Esophagus squamous epithelium (tissue), 5 donors: ENCODE measurements at regions not wholly inside any gene's neighbourhood (a gene's known extent, or its start where the extent isn't known, plus 50 kb on each side); places are given as distances from the start of the nearest gene placed in this dataset.

ENCODE experiments used
- DNase-seq: peaks from one replicate; lab custom pipeline; 2025; lab: John Stamatoyannopoulos, UW
- H3K27ac ChIP-seq, 4 donors: fragments of 200-600 bp; sonication (generic); one replicate each; pipeline ENCODE4 v1.5.1; 2016 to 2019; ENCODE audit warnings: mild to moderate bottlenecking in 1 of 4
- H3K27me3 ChIP-seq, 4 donors: fragments of 200-600 bp; sonication (generic); 1 replicate in 3 of 4; 2 replicates in 1 of 4; pipeline versions ENCODE4 v1.5.1 to v1.6.0; 2017 to 2021; ENCODE audit warnings: antibody characterized with exemption in 1 of 4
- H3K36me3 ChIP-seq, 3 donors: fragments of 200-600 bp; sonication (generic); one replicate each; pipeline ENCODE4 v1.5.1; 2016 to 2019
- H3K4me1 ChIP-seq, 3 donors: fragments of 200-600 bp; sonication (generic); one replicate each; pipeline ENCODE4 v1.5.1; 2017 to 2019
- H3K4me3 ChIP-seq, 4 donors: fragments of 200-600 bp; sonication (generic); 1 replicate in 3 of 4; 2 replicates in 1 of 4; pipeline ENCODE4 v1.5.1; 2016 to 2019; ENCODE audit warnings: mild to moderate bottlenecking in 2 of 4, moderate library complexity in 1 of 4
- H3K9me3 ChIP-seq, 3 donors: fragments of 200-600 bp; sonication (generic); one replicate each; pipeline ENCODE4 v1.5.1; 2016 to 2019
- POLR2A ChIP-seq, 4 donors: fragments of 450-650 bp; IDR thresholded peaks; one replicate each; pipeline ENCODE4 v1.6.1; 2017; ENCODE audit warnings: antibody characterized with exemption in 4 of 4, mild to moderate bottlenecking in 4 of 4, moderate library complexity in 3 of 4
- WGBS, 2 donors: methylation state at CpG; one replicate each; pipeline ENCODE4 v1.1.5; 2018; 5-methylcytosine and 5-hydroxymethylcytosine counted together
- intact Hi-C: fragments of 100-400 bp; cut with DNase I; formaldehyde crosslinking; loops from one replicate; pipeline ENCODE4 v1.15.0; 2022
- TF ChIP-seq, protein P1 (sequence below), 6 experiments: fragments of 450-650 bp in 4 of 6; fragments of 200-600 bp in 2 of 6; sonication (generic) in 2 of 6; IDR thresholded peaks; one replicate each; pipeline ENCODE4 v1.5.1; 2016 to 2019; ENCODE audit warnings: antibody characterized with exemption in 6 of 6, mild to moderate bottlenecking in 4 of 6, moderate library complexity in 4 of 6
- donor health status: DM: yes; HTN: yes; CAD: no.

DNA sequence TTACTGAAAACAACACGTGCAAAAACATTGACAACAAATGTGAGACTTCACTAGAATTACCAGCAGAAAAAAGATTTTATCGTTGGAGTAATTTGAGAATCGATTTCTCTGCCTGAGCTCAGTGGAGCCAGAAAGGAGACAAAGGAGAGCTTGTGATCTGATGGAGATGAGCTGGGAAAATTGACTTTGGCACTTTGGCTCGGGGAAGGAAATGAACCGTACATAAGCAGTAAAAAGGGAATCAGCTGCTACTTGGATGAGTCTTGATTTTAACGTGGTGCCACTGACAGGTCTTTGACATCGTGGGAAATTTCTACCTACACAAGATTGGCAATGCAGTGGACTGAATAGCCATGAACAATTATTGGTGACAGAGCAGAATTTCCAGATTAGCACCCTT is 244.7 kb upstream of the RPS23 start:
- Histone ChIP-seq H3K9me3 (no peaks in the 10 kb centered on the region), H3K4me1 (no peaks in the 10 kb centered on the region), H3K27me3 (no peaks in the 10 kb centered on the region), H3K36me3 (no peaks in the 10 kb centered on the region), H3K27ac (no peak overlapping the region), H3K4me3 (no peak overlapping the region)
- no peak for DNase-seq
- TF ChIP-seq, protein P1, sequence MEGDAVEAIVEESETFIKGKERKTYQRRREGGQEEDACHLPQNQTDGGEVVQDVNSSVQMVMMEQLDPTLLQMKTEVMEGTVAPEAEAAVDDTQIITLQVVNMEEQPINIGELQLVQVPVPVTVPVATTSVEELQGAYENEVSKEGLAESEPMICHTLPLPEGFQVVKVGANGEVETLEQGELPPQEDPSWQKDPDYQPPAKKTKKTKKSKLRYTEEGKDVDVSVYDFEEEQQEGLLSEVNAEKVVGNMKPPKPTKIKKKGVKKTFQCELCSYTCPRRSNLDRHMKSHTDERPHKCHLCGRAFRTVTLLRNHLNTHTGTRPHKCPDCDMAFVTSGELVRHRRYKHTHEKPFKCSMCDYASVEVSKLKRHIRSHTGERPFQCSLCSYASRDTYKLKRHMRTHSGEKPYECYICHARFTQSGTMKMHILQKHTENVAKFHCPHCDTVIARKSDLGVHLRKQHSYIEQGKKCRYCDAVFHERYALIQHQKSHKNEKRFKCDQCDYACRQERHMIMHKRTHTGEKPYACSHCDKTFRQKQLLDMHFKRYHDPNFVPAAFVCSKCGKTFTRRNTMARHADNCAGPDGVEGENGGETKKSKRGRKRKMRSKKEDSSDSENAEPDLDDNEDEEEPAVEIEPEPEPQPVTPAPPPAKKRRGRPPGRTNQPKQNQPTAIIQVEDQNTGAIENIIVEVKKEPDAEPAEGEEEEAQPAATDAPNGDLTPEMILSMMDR (IDR thresholded peaks at IDR 0.05): no peak
- intact Hi-C loops: no loop called here
- WGBS, 2 donors: 67 to 81% methylated on average over 7 of the region's 7 CpGs

DNA sequence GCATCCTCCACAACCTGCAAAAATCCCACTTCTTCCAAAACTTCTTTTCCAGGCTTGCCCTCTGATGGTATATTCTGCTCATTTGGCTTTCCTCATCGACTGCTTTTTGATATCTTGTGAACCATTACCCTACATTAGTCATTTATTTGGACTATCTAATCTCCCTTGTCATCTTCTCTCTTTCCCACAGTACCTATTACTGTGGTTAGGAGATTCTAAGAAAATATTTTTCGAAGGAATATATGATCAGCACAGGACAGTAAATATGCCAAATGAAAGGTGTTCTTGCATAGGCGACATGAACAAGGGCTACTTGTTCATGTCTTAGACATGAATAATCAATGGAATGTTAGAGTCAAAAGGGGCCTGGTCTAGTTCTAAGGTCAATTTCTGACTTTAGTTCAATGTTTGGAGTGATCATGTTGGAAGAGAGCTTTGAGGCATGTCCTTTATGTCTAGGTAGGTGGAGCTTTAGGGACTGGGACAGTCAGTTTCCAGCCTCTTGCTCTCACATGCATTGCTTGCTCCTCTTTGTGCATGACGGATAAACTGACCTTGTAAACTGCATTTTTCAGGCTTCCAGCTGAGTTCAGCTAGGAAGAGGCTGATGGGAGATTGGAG is 243.4 kb upstream of the RPS23 start:
- Histone ChIP-seq H3K4me1 (no peaks in the 10 kb centered on the region), H3K9me3 (no peaks in the 10 kb centered on the region), H3K27me3 (no peaks in the 10 kb centered on the region), H3K36me3 (no peaks in the 10 kb centered on the region), H3K27ac (no peak overlapping the region), H3K4me3 (no peak overlapping the region)
- intact Hi-C loops: no loop called here
- no peak for DNase-seq
- WGBS, 2 donors: 78 to 79% methylated on average over 4 of the region's 4 CpGs
- TF ChIP-seq, protein P1 (IDR thresholded peaks at IDR 0.05): no peak
- no peak for TF ChIP-seq POLR2A (IDR thresholded peaks at IDR 0.05)

DNA sequence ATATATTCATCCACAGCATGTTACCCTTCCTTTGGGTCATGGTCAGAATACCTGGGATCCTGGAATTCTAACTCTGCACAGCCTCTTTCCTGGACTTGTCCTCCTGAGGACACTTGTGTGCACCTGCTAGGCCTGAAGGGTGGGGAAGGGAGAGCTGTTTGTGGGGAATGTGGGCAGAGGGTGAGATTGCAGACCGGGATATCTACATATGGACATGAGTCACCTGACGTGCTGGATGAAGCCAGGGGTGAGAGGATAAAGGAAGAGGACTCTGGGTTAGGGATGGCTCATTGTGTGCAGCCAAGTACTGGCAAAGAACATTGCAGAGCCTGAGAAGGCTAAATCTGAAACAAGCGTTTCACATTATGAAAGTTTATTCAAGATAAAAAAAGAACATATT is 241.4 kb upstream of the RPS23 start:
- DNase-seq: no peak
- Histone ChIP-seq H3K4me1 (no peaks in the 10 kb centered on the region), H3K27ac (no peak overlapping the region), H3K9me3 (no peaks in the 10 kb centered on the region), H3K36me3 (no peaks in the 10 kb centered on the region), H3K27me3 (no peaks in the 10 kb centered on the region), H3K4me3 (no peak overlapping the region)
- 75 to 82% methylated on average over 3 of the region's 3 CpGs for WGBS, 2 donors
- TF ChIP-seq, protein P1 (IDR thresholded peaks at IDR 0.05): no peak
- no peak for TF ChIP-seq POLR2A (IDR thresholded peaks at IDR 0.05)
- intact Hi-C loops: no loop called here

DNA sequence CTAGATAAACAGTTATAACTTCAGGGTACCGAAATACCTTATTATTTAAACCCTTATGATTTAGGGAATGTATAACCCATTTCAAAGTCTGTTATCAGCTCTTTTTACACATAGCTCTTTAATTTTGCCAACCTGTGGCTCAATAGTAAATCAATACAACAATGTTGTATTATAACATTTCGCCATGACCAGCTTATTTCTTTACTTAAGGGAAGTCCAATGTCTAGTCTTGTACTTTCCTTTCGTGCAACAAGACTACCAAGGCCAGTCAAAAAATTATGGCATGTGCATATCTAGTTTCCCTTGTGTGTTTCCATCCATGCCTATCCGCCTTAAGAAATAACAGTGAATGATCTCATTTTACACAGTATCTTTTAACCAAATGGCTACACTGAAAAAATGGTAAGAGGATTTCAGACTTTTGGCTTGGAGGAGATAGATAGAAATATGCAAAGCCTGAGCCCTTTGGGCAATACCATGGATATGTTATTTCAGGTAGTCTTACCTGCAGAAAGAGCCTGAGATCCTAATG is 239.5 kb upstream of the RPS23 start:
- no peak for DNase-seq
- WGBS, 2 donors: 74 to 77% methylated on average over 4 of the region's 4 CpGs
- TF ChIP-seq, protein P1 (IDR thresholded peaks at IDR 0.05): no peak
- no peak for TF ChIP-seq POLR2A (IDR thresholded peaks at IDR 0.05)

DNA sequence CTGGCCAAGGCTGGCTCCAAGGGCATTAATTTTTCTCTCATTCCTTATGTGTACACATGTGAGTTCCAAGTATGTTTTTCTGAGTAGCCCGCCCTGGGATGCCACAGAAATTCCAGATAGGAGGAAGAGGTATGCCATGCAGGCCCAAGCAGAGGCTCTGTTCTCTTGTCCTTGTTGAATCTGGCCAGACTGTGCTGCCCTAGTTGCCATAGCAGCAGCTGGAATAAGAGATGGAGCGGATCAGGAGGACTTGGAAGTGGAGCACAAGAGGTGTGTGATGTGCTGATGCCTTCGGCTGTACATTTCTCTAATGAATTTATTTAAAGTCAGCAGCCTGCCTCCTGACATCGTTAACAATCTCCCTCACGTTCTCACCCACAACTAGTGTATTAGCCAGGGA is 235.6 kb upstream of the RPS23 start:
- Histone ChIP-seq H3K27ac (no peak overlapping the region), H3K36me3 (no peaks in the 10 kb centered on the region), H3K4me1 (no peaks in the 10 kb centered on the region), H3K4me3 (no peak overlapping the region), H3K27me3 (no peaks in the 10 kb centered on the region), H3K9me3 (no peaks in the 10 kb centered on the region)
- TF ChIP-seq, protein P1 (IDR thresholded peaks at IDR 0.05): no peak
- no peak for TF ChIP-seq POLR2A (IDR thresholded peaks at IDR 0.05)
- WGBS, 2 donors: 72 to 79% methylated on average over 4 of the region's 5 CpGs
- DNase-seq: no peak
- intact Hi-C loops: no loop called here

More for the DNA sequence above, 239.5 kb upstream of the RPS23 start:
- H3K9me3 ChIP-seq: no peaks in the 10 kb centered on the region
- intact Hi-C loops: no loop called here
- H3K27me3 ChIP-seq: no peaks in the 10 kb centered on the region
- no peaks in the 10 kb centered on the region for H3K36me3 ChIP-seq
- H3K4me1 ChIP-seq: no peaks in the 10 kb centered on the region
- H3K4me3 ChIP-seq: no peak overlapping the region
- H3K27ac ChIP-seq: no peak overlapping the region
